Transverse colon (tissue), 4 donors: ENCODE measurements at regions not wholly inside any gene's neighbourhood (a gene's known extent, or its start where the extent isn't known, plus 50 kb on each side); places are given as distances from the start of the nearest gene placed in this dataset.

ENCODE experiments used
- DNase-seq: peaks from one replicate; pipeline ENCODE4 v3.0.0-alpha.2; 2019
- H3K27ac ChIP-seq, 4 donors: fragments of 200-600 bp; sonication (generic); 2 replicates each; pipeline ENCODE4 v1.5.1; 2016 to 2018; ENCODE audit warnings: inconsistent platforms in 4 of 4
- H3K27me3 ChIP-seq: fragments of 200-600 bp; sonication (generic); 2 replicates; pipeline ENCODE4 v1.5.1; 2017; ENCODE audit warnings: inconsistent platforms
- H3K36me3 ChIP-seq, 4 donors: fragments of 200-600 bp; sonication (generic); 2 replicates each; pipeline ENCODE4 v1.5.1; 2017 to 2019; ENCODE audit warnings: inconsistent platforms in 4 of 4
- H3K4me1 ChIP-seq, 4 donors: fragments of 200-600 bp; sonication (generic); 2 replicates each; pipeline ENCODE4 v1.5.1; 2017 to 2020; ENCODE audit warnings: inconsistent platforms in 4 of 4
- H3K4me3 ChIP-seq, 4 donors: fragments of 200-600 bp; sonication (generic); 1 replicate in 1 of 4; 2 replicates in 3 of 4; pipeline versions ENCODE4 v1.5.1 to v1.6.1; 2017 to 2019; ENCODE audit warnings: inconsistent platforms in 4 of 4
- H3K9me3 ChIP-seq, 2 donors: fragments of 200-600 bp; sonication (generic); 2 replicates each; pipeline ENCODE4 v1.5.1; 2017 to 2019; ENCODE audit warnings: inconsistent platforms in 2 of 2
- CTCF ChIP-seq, 5 experiments: fragments of 200-600 bp in 3 of 5; fragments of 450-650 bp in 2 of 5; sonication (generic) in 3 of 5; IDR thresholded peaks; 1 replicate in 2 of 5; 2 replicates in 3 of 5; pipeline ENCODE4 v1.5.1; 2016 to 2017; ENCODE audit warnings: antibody characterized with exemption in 5 of 5, inconsistent platforms in 3 of 5, mild to moderate bottlenecking in 2 of 5, moderate library complexity in 1 of 5
- EP300 ChIP-seq: sonication (generic); formaldehyde crosslinking; IDR thresholded peaks from one replicate; pipeline ENCODE4 v1.6.1; 2017; ENCODE audit warnings: antibody characterized with exemption, low read depth
- POLR2A ChIP-seq: fragments of 450-650 bp; IDR thresholded peaks from one replicate; pipeline ENCODE4 v1.6.1; 2016; ENCODE audit warnings: antibody characterized with exemption, mild to moderate bottlenecking, moderate library complexity
- POLR2AphosphoS5 ChIP-seq, 3 donors: sonication (generic); formaldehyde crosslinking; IDR thresholded peaks; one replicate each; pipeline ENCODE4 v1.6.1; 2016; ENCODE audit warnings: antibody characterized with exemption in 3 of 3
- WGBS, 2 donors: methylation state at CpG; one replicate each; pipeline ENCODE4 v1.1.5; 2018; ENCODE audit warnings: low coverage in 1 of 2; 5-methylcytosine and 5-hydroxymethylcytosine counted together
- in situ Hi-C, 4 donors: fragments of 200-750 bp; cut with MboI; loops; one replicate each; pipeline versions ENCODE4 v1.15.0 to v1.15.1; 2017; ENCODE audit warnings: low sequenced_read_pairs in 3 of 4, low pct_ligation_motif_present in 1 of 4, low pct_unique_long_range_greater_than_20kb in 1 of 4
- intact Hi-C: fragments of 100-400 bp; cut with DNase I; formaldehyde crosslinking; loops from one replicate; pipeline ENCODE4 v1.15.1; 2023; ENCODE audit warnings: low total_unique reads

- in situ Hi-C loops: no loop called here
- H3K27ac ChIP-seq: no peak overlapping the region
- intact Hi-C loops: no loop called here
- no peaks in the 10 kb centered on the region for H3K27me3 ChIP-seq
- no peak for TF ChIP-seq EP300
- TF ChIP-seq POLR2A: no peak
- TF ChIP-seq CTCF (IDR thresholded peaks at IDR 0.05): no peak
- no peak for TF ChIP-seq POLR2AphosphoS5 (IDR thresholded peaks at IDR 0.05)
- peaks cover 0 to 54% (median 16%) of the 10 kb centered on the region in 4 donors for H3K4me1 ChIP-seq
- H3K36me3 ChIP-seq: no peaks in the 10 kb centered on the region
- no peaks in the 10 kb centered on the region for H3K9me3 ChIP-seq
- H3K4me3 ChIP-seq: no peak overlapping the region
- WGBS, 2 donors: 83% methylated on average over 11 of the region's 11 CpGs; no CpG with 5 or more reads in 1 of the 2 donors
- no peak for DNase-seq
Observed at GRCh38 chr6:12369781-12370262, 79.7 kb downstream of the EDN1 start.

- no peak for DNase-seq
- H3K36me3 ChIP-seq: no peaks in the 10 kb centered on the region
- H3K27ac ChIP-seq: peak overlapping the region; percentile 52 to 68 (median 62)
Observed at GRCh38 chr6:12371151-12371550, 81.0 kb downstream of the EDN1 start.

GRCh38 chr6:12371641-12372146 lies 81.5 kb downstream of the EDN1 start:
- H3K27ac ChIP-seq: peak overlapping the region; percentile 52 to 68 (median 62)
- no peaks in the 10 kb centered on the region for H3K27me3 ChIP-seq
- H3K36me3 ChIP-seq: no peaks in the 10 kb centered on the region
- H3K9me3 ChIP-seq: no peaks in the 10 kb centered on the region
- intact Hi-C loops (no loop called here), in situ Hi-C loops (no loop called here)
- WGBS, 2 donors: 42 to 56% methylated on average over 3 of the region's 3 CpGs
- DNase-seq: no peak
- H3K4me1 ChIP-seq: peaks cover 0 to 35% (median 7%) of the 10 kb centered on the region in 4 donors
- TF ChIP-seq EP300: no peak
- no peak for TF ChIP-seq POLR2A
- no peak for TF ChIP-seq CTCF (IDR thresholded peaks at IDR 0.05)
- TF ChIP-seq POLR2AphosphoS5 (IDR thresholded peaks at IDR 0.05): peak in 2 of 3 donors; percentile 30 to 42
- H3K4me3 ChIP-seq: no peak overlapping the region

More at GRCh38 chr6:12371151-12371550, 81.0 kb downstream of the EDN1 start:
- WGBS, 2 donors: 43 to 54% methylated on average over 1 of the region's 1 CpG
- intact Hi-C loops (no loop called here), in situ Hi-C loops (no loop called here)
- H3K4me3 ChIP-seq: no peak overlapping the region
- no peaks in the 10 kb centered on the region for H3K9me3 ChIP-seq
- no peaks in the 10 kb centered on the region for H3K27me3 ChIP-seq
- no peak for TF ChIP-seq POLR2AphosphoS5 (IDR thresholded peaks at IDR 0.05)
- no peak for TF ChIP-seq EP300
- no peak for TF ChIP-seq POLR2A
- TF ChIP-seq CTCF (IDR thresholded peaks at IDR 0.05): no peak
- peaks cover 0 to 41% (median 10%) of the 10 kb centered on the region in 4 donors for H3K4me1 ChIP-seq

GRCh38 chr6:12379181-12379580 lies 89.0 kb downstream of the EDN1 start:
- Histone ChIP-seq H3K4me1 (no peaks in the 10 kb centered on the region), H3K27me3 (no peaks in the 10 kb centered on the region), H3K27ac (no peak overlapping the region), H3K36me3 (no peaks in the 10 kb centered on the region), H3K9me3 (no peaks in the 10 kb centered on the region), H3K4me3 (no peak overlapping the region)
- 73 to 91% methylated on average over 1 of the region's 1 CpG for WGBS, 2 donors
- no peak for DNase-seq
- in situ Hi-C loops (no loop called here), intact Hi-C loops (no loop called here)
- no peak for TF ChIP-seq POLR2AphosphoS5 (IDR thresholded peaks at IDR 0.05)
- no peak for TF ChIP-seq EP300
- no peak for TF ChIP-seq CTCF (IDR thresholded peaks at IDR 0.05)
- TF ChIP-seq POLR2A: no peak
